ENCODE measurements at regions not wholly inside any gene's neighbourhood (a gene's known extent, or its start where the extent isn't known, plus 50 kb on each side); places are given as distances from the start of the nearest gene placed in this dataset.

DNA sequence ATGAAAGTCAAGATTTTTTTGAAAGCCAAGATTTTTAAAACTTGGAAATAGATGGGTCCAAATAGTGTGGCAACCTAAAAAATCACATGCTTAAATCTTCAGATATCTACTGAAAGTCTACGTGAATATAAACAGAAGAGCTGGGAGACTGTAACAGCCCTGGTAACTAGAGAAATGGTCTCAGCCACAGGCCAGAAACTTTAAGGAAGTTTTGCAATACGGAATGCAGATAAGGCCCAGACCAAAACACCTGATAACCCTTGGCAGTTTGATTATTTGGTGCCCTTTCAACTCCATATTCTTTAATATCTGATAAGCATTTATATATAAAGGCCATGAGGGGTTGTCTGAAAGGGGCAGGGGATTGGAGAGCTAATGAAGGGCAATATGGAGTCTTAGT lies 537.3 kb upstream of the TGFBR2 start:
- no peak for DNase-seq

DNA sequence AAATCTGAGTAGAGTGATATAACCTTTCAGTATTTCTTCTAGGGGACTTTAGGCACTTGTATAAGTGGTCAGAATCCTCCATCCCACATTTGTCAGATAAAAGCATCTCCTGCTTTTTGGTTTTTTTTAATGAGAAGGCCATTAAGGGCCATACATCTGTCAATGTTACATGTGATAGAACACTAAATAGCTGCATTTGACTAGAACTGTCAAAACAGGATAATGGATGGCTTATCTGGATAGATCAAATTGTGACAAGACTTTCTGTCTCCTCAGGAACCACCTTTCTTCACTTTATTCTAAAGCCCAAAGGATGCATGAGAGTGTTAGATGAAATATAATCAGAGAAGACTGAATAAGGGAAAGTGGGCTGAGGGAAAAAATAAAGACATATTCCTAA lies 533.4 kb upstream of the TGFBR2 start:
- no peak for DNase-seq

- DNase-seq: no peak
These were observed 532.8 kb upstream of the TGFBR2 start for GRCh38 chr3:30073622-30074021.

DNA sequence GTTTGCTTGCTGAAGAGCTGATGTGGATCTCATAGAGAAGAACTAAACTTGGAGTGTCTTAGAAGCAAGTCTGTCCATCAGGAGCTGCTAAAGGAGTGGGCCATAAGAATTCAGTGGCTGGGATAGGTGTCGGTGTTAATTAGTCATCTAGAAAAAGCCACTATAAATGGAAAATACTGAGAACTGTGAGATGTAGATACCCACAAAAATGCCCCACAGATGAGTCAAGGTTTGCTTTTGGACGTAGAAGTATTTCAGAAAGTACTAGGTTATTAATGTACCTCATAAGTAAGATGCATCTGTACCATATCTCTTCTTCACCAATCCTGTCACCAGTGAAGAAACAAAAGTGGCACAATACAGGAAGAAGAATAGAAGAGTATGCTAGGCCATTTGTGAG lies 530.9 kb upstream of the TGFBR2 start:
- DNase-seq: no peak

DNA sequence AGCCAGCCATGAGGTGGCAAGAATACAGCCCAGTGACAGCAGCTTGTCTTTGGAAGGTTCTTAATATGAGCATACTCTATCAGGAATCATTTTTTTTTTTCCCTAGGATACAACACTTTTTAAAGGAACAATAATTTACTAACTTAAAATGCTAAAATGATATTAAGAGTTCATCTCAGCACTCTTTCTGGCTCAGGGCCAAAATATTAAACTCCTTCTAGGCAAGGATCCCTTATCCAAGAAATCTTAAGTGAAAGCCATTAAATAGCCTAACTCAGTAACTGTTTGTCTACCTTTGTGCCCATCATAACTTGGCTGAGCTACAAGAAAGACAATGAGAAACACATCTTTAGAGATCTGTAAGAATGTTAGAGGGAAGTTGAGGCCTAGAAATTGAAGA lies 529.5 kb upstream of the TGFBR2 start:
- DNase-seq: no peak

DNA sequence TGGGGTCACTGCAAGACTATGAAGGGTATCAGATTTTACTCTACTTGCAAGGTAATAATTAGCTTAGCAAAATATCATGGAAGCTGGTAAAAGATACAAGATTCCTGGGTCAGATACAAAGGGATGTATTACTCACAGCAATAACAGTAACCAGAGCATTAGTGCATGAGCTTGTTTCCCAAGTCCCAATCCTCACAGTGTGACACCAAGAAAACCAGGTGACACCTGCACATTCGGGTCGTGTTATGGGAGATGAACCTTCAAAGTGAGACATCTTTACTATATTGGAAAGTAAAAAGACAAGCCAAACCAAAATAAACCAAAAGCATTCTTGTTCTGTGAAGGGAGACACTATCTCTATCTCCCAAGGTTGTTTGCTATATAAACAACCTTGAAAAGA lies 528.7 kb upstream of the TGFBR2 start:
- no peak for DNase-seq

- DNase-seq: no peak
These were observed 527.7 kb upstream of the TGFBR2 start for GRCh38 chr3:30078736-30079135.

DNA sequence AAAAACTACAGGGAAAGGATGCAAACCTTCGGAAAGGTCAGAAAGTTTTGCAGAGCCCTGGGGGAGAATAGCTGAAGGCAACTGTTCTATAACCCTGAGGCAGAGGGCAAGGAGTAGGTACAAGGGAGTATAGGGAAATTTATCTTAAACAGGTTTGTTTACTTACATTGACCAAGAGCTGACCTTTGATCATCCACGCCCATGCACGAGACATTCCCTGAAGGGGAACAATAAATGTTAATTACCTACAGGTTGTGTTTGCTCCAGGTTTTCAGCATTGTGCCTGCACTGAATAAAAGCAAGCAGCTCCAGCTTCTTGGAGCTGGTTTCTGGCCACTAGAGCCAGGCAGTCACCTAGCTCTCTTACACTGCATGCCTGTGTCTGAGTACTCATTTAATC lies 524.5 kb upstream of the TGFBR2 start:
- no peak for DNase-seq

GRCh38 chr3:30082652-30083051 lies 523.7 kb upstream of the TGFBR2 start:
- no peak for DNase-seq

DNA sequence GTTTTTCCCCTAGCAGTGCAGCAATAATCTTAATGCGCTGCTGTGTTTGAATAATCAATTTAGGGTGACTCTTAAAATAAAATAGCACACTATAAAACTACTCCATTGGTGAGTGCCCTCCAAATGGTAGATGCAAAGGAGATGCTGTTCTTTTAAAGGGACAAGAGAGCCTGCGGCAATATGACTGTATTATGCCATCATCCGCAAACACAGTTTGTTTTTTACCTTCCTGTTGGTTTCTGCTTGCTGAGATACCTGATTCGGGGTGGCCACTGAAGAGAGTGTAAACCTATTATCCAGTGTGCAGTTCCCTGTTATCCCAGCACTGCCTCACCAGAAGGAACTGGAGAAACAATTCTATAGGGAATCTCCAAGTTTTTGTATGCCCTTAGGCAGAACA lies 523.1 kb upstream of the TGFBR2 start:
- no peak for DNase-seq

DNA sequence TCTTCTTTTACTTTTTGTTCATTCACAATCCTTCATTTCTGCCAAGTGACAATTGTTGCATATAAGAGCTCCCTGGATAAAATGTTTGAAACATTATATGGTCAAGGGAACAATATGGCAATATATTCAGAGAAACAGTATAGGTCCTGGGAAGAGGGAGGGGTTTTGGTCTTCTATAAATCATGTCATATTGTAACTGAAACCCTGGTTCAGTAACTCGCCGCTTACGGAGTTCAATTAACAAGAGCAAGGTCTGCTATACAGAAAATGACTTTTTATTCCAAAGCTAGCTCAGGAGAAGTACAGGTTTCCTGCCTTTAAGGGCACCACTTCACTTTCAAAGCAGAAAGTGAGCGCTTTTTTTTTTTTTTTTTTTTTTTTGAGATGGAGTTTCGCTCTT lies 522.1 kb upstream of the TGFBR2 start:
- no peak for DNase-seq

DNA sequence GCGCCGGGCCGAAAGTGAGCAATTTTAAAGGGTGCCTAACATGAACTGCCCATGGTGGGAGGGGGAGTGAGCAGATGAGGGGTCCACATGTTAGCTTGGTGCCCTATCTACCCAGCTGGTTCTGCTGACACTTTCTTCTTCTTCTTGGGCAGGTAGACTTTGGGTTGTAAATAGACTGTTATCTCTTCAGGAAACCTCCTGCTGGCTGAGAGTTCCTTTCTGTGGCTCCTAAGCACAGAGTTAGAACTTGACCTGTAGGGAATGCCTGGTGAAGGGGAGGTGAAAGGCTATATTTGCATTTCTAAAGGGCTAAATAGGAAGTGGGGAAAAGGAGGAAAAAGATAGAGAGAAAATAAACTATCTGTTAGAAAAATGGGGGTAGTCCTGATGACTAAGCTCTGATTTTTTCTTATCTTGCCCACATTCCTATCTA lies 521.4 kb upstream of the TGFBR2 start:
- no peak for DNase-seq

DNA sequence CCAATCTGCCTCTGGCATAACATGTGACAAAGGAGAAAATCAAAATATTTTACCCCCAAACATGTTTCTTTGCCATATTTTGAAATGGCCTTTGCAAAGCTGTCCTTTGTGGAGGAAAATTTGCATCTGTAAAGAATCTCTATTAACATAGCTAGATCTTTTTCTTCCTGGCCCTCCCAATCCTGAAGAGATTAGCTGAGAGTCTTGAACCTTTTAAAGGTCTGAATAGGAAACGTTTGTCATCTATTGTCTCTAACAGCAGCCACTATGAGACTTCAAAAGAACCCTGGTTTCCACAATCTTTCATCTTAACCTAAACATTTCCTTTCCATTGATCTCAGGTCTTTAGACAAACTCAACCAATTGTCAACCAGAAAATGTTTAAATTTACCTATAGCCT lies 520.9 kb upstream of the TGFBR2 start:
- no peak for DNase-seq

- no peak for DNase-seq
These were observed 514.7 kb upstream of the TGFBR2 start for GRCh38 chr3:30091686-30092085.

GRCh38 chr3:30097022-30097650 lies 509.3 kb upstream of the TGFBR2 start:
- DNase-seq: no peak

DNA sequence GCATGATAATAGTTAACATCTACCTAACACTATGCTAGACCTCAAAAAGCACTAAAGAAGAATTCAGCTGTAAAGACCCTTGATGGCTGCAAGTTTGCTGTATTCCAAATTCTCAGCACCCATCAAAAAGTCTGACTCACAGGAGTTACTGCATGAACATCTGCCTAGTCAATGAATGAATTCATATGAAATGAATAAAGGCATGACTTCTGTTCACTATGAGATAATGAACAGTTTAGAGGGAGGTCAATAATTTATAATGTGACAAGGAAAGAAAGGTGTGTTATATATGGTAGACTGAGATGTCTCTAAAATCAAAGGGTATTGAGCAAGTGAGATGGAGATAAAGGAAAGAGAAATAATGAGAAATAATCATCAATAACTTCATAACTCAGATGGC lies 508.2 kb upstream of the TGFBR2 start:
- DNase-seq: no peak

DNA sequence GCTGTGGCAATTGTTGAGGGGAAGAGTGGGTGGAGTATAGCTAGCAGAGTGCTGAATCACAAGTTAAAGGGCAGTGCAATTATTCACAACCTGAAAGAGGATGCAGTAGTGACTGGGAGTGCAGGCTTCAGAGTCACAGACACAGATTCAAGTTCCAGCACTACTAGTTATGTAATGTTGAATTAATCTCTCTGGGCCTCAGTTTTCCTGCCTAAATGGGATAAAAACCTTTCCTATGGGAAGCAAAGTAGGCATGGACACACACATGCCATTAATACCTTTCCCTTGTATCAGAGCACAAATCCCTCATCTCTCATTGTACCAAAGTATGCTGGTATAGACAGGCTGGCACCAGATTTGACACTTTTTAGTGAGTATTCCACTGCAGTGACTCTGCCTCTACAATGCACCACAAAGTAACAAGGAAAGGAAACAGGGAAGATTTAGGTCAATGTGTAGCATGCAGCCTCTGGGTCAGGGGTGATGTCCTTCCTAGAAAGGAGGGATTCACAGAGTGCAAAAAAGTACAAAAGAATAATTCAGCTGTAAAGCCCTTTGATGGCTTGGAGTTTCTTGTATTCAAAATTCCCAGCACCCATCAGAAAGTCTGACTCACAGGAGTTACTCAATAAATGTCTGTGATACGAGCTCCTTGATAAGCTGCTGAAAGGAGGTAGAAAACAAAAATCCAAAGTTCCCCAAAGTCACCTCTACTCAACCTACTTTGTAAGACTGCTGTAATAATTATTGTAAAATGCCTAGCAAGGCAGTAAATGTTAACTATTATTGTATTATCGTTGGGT lies 507.5 kb upstream of the TGFBR2 start:
- DNase-seq: no peak

- DNase-seq: no peak
These were observed 504.0 kb upstream of the TGFBR2 start for GRCh38 chr3:30102356-30102755.

- no peak for DNase-seq
These were observed 503.2 kb upstream of the TGFBR2 start for GRCh38 chr3:30103186-30103585.

- no peak for DNase-seq
These were observed 498.9 kb upstream of the TGFBR2 start for GRCh38 chr3:30107531-30107930.

- DNase-seq: no peak
These were observed 494.0 kb upstream of the TGFBR2 start for GRCh38 chr3:30112411-30112810.

DNA sequence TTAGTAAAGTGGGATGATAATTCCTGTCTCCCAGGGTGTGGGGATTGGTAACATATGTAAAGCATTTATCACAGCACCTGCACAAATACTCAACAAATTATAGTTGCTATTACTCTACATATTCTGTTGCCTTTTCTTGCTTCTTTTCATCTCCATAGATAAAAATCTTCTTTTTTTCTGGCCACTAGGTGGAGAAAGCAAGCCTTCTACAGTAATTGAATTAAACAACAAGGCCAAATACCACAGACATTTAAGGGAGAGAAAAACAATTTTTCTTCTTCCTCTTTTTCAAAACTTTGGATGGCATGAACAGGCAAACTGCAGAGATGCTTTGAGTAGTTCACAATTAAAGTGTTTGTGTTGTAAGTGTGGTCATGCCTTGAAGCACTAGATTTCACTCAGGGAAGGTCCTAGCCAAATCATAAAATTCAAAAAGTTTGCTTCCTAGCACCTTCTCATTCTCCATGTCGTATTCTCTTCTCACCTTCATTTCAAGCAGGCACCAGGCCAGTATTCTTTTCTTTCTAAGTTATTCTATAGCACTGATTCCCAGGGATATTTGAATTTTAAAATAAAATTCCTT lies 493.4 kb upstream of the TGFBR2 start:
- DNase-seq: peak; percentile 29

DNA sequence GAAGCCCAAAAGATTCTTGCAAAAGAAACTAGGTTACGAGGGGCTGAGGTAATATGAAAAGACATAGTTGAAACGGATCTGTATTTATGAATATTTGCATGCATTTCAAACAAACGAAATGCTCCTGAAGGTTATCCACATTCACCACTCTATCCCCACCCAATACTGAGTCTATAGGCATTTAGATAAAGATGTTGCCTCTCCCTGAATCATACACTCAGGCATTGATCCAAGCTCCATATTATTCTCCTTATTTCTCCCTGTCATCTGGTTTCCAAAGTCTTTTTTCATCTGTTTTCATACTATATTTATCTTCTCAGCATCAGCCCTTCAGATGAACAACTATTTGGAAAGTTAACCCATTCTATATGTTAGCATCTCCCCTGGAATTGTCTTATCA lies 492.5 kb upstream of the TGFBR2 start:
- no peak for DNase-seq

DNA sequence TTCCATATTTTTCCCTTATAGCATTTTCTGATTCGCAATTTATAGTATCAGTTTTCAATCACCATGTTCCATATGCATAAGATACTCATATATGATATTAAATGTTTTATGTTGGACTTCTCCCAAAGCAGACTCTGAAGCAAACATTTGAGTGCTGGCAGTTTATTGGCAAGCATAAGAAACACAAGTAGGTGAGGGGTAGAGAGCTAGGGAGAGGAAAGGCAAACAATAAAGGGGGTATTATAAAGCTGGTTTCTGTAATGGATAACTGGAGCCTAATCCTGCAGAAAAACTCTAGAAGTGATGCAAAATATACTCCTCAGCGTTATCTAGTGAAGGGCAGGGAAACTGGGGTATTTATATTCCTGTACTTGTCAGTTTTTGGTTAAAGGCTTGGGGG lies 491.5 kb upstream of the TGFBR2 start:
- DNase-seq: no peak

- DNase-seq: no peak
These were observed 484.0 kb upstream of the TGFBR2 start for GRCh38 chr3:30122359-30122758.

Measured in RPMI8226 (cell line).